Endothelial cell of umbilical vein (primary cell): ENCODE measurements at regions not wholly inside any gene's neighbourhood (a gene's known extent, or its start where the extent isn't known, plus 50 kb on each side); places are given as distances from the start of the nearest gene placed in this dataset.
"Not testable (repeated sequence)": the region's sequence is repeated elsewhere in the genome, so short reads cannot be mapped to it uniquely, and the experiment has no call there.

Source experiments
- BruUV-seq: library from RNA; stranded (reverse); fragments of 400-500 nt; replicated peaks from 2 replicates; lab custom pipeline; 2021; lab: Mats Ljungman, UMichigan
- CTCF ChIA-PET: fragments of 300-600, 350-600 bp; sonication (Branson Sonifier 250); formaldehyde crosslinking; loops from one replicate; lab custom pipeline; 2021; ENCODE audit warnings: antibody characterized with exemption, inconsistent platforms; lab: Charles Lee
- POLR2A ChIA-PET: fragments of 300-600, 350-600 bp; sonication (Branson Sonifier 250); formaldehyde crosslinking; loops from one replicate; lab custom pipeline; 2021; ENCODE audit warnings: antibody characterized with exemption, inconsistent platforms; lab: Charles Lee
- DNase-seq: peaks from one replicate; pipeline ENCODE4 v3.0.0-alpha.2; 2011; ENCODE audit warnings: low read depth, low spot score
- FAIRE-seq: peaks from 2 replicates; lab custom pipeline; 2011; peaks lifted over from hg19 to GRCh38; lab: Jason Lieb, UNC
- H2AFZ ChIP-seq: 2 replicates; pipeline ENCODE4 v1.6.0; 2012; ENCODE audit warnings: low read depth, low read length, control low read depth, inconsistent platforms
- H3K27ac ChIP-seq: 2 replicates; pipeline ENCODE4 v1.5.1; 2011; ENCODE audit warnings: low read depth, mild to moderate bottlenecking, control low read depth, low read length, moderate library complexity; ENCODE audit not compliant: insufficient read depth
- H3K27me3 ChIP-seq, 2 experiments: 2 replicates each; pipeline versions ENCODE4 v1.6.0 to v1.6.1; 2011; ENCODE audit warnings: low read length in 2 of 2, mixed read lengths in 1 of 2; ENCODE audit not compliant: control insufficient read depth in 2 of 2, insufficient read depth in 2 of 2
- H3K36me3 ChIP-seq, 2 experiments: 2 replicates in 1 of 2; 3 replicates in 1 of 2; pipeline ENCODE4 v1.5.1; 2011; ENCODE audit warnings: low read length in 2 of 2, mild to moderate bottlenecking in 1 of 2, moderate library complexity in 1 of 2; ENCODE audit not compliant: control insufficient read depth in 2 of 2, insufficient read depth in 2 of 2; ENCODE audit errors: extremely low read depth in 1 of 2
- H3K4me1 ChIP-seq: 3 replicates; pipeline ENCODE4 v1.5.1; 2011; ENCODE audit warnings: mild to moderate bottlenecking, low read length; ENCODE audit not compliant: control insufficient read depth, insufficient read depth; ENCODE audit errors: extremely low read depth
- H3K4me2 ChIP-seq: 2 replicates; pipeline ENCODE4 v1.6.1; 2011; ENCODE audit warnings: low read length, control low read depth, mixed read lengths; ENCODE audit not compliant: insufficient read depth
- H3K4me3 ChIP-seq, 3 experiments: fragments of 200-600 bp in 1 of 3; sonication (generic), shearing (Covaris generic) in 1 of 3; replicated peaks in 1 of 3; 2 replicates each; pipeline ENCODE4 v1.5.1; 2011 to 2016; ENCODE audit warnings: control low read depth in 3 of 3, low read length in 3 of 3, mild to moderate bottlenecking in 2 of 3, inconsistent platforms in 1 of 3, low read depth in 1 of 3, moderate library complexity in 1 of 3; ENCODE audit not compliant: insufficient read depth in 1 of 3
- H3K79me2 ChIP-seq: 2 replicates; pipeline ENCODE4 v1.6.0; 2012; ENCODE audit warnings: low read length, inconsistent platforms; ENCODE audit not compliant: control insufficient read depth, insufficient read depth
- H3K9ac ChIP-seq: replicated peaks from 2 replicates; pipeline ENCODE3; 2011; ENCODE audit warnings: low read length, control low read depth; ENCODE audit not compliant: insufficient read depth; ENCODE audit errors: extremely low read depth
- H3K9me1 ChIP-seq: replicated peaks from 3 replicates; pipeline ENCODE4 v1.6.0; 2011; ENCODE audit warnings: mild to moderate bottlenecking, low read length; ENCODE audit not compliant: control insufficient read depth, insufficient read depth; ENCODE audit errors: extremely low read depth
- H3K9me3 ChIP-seq: replicated peaks from 2 replicates; pipeline ENCODE4 v1.5.1; 2012; ENCODE audit warnings: low read length, inconsistent platforms; ENCODE audit not compliant: control insufficient read depth, insufficient read depth
- H4K20me1 ChIP-seq: replicated peaks from 2 replicates; pipeline ENCODE3; 2011; ENCODE audit warnings: mild to moderate bottlenecking, low read length; ENCODE audit not compliant: control insufficient read depth, insufficient read depth; ENCODE audit errors: extremely low read depth
- CTCF ChIP-seq, 2 donors: IDR thresholded peaks; 1 replicate in 1 of 2; 2 replicates in 1 of 2; pipeline ENCODE4 v1.5.1; 2011; ENCODE audit warnings: low read length in 2 of 2, mild to moderate bottlenecking in 2 of 2, moderate library complexity in 2 of 2, control low read depth in 1 of 2, inconsistent platforms in 1 of 2, low read depth in 1 of 2; ENCODE audit not compliant: insufficient read depth in 1 of 2; ENCODE audit errors: extremely low read depth in 1 of 2
- EZH2 ChIP-seq: IDR thresholded peaks from 2 replicates; pipeline ENCODE4 v1.6.1; 2012; ENCODE audit warnings: borderline replicate concordance, low read depth, mild to moderate bottlenecking, moderate library complexity, low read length, inconsistent platforms; ENCODE audit not compliant: severe bottlenecking
- FOS ChIP-seq: IDR thresholded peaks from 2 replicates; pipeline ENCODE4 v1.6.1; 2011; ENCODE audit warnings: mild to moderate bottlenecking, low read length, moderate library complexity, borderline replicate concordance; ENCODE audit not compliant: insufficient read depth
- GATA2 ChIP-seq: IDR thresholded peaks from 2 replicates; pipeline ENCODE4 v1.7.0; 2011; ENCODE audit warnings: low read depth, mild to moderate bottlenecking, moderate library complexity, mixed read lengths, low read length; ENCODE audit not compliant: insufficient read length, insufficient read depth
- JUN ChIP-seq: IDR thresholded peaks from 2 replicates; pipeline ENCODE4 v1.6.1; 2011; ENCODE audit warnings: borderline replicate concordance, low read depth; ENCODE audit not compliant: insufficient read length, insufficient read depth
- MAX ChIP-seq: IDR thresholded peaks from 2 replicates; pipeline ENCODE4 v1.6.1; 2011; ENCODE audit not compliant: insufficient read depth, insufficient read length
- MYC ChIP-seq: IDR thresholded peaks from one replicate; pipeline ENCODE4 v1.6.1; 2011; ENCODE audit warnings: mild to moderate bottlenecking, low read depth, low read length
- POLR2A ChIP-seq: IDR thresholded peaks from 2 replicates; pipeline ENCODE4 v1.6.1; 2012; ENCODE audit warnings: low read depth, mild to moderate bottlenecking, control low read depth, low read length
- POLR2AphosphoS5 ChIP-seq: IDR thresholded peaks from 2 replicates; pipeline ENCODE4 v1.6.1; 2012; ENCODE audit warnings: low read depth, mild to moderate bottlenecking, control low read depth, low read length, moderate library complexity; ENCODE audit not compliant: insufficient read depth
- dilution Hi-C: fragments of 300-500 bp; cut with MboI; formaldehyde crosslinking; loops from one replicate; pipeline ENCODE4 v1.15.0; 2019; ENCODE audit warnings: low sequenced_read_pairs; ENCODE audit not compliant: extremely low pct_ligation_motif_present
- intact Hi-C: fragments of 100-400 bp; cut with micrococcal nuclease; formaldehyde crosslinking; loops from one replicate; pipeline ENCODE4 v1.10.0; 2022

- dilution Hi-C loops: no loop called here
- FAIRE-seq: no peak
- POLR2A ChIA-PET: no interaction called here
- no peaks in the 10 kb centered on the region for H3K27me3 ChIP-seq
- no peak for DNase-seq
- CTCF ChIA-PET: interaction anchor here (0.7 kb wide), 1 partner anchor 15 kb away, joined by 3 read pairs; no protein-coding TSS in a partner anchor
- H3K9ac ChIP-seq: no peak overlapping the region
- H3K4me3 ChIP-seq: no peak overlapping the region
- intact Hi-C loops: no loop called here
- H3K27ac ChIP-seq: no peak overlapping the region
- H3K9me1 ChIP-seq: no peaks in the 10 kb centered on the region
- H4K20me1 ChIP-seq: no peaks in the 10 kb centered on the region
- BruUV-seq: no TSS peak
- no peak overlapping the region for H3K4me2 ChIP-seq
- H3K4me1 ChIP-seq: no peaks in the 10 kb centered on the region
- H2AFZ ChIP-seq: no peak overlapping the region
- H3K79me2 ChIP-seq: no peaks in the 10 kb centered on the region
- TF ChIP-seq POLR2AphosphoS5 (no peak), POLR2A (no peak), CTCF (IDR thresholded peaks at IDR 0.05; ENCODE audit: extremely low read depth in 1 of 2, insufficient read depth in 1 of 2, low read depth in 1 of 2, low read length in 2 of 2) (no peak), MYC (no peak), FOS (no peak), EZH2 (no peak), GATA2 (no peak), MAX (no peak), JUN (no peak)
- H3K9me3 ChIP-seq: no peaks in the 10 kb centered on the region
- H3K36me3 ChIP-seq: no peaks in the 10 kb centered on the region
These were observed 95.9 kb upstream of the RHOBTB1 start for GRCh38 chr10:61039868-61040267.

GRCh38 chr10:61037261-61037830 is 93.4 kb upstream of the RHOBTB1 start:
- H3K27me3 ChIP-seq, POLR2A ChIA-PET, H3K9me1 ChIP-seq, H3K4me2 ChIP-seq, H3K27ac ChIP-seq, H4K20me1 ChIP-seq, FAIRE-seq, H2AFZ ChIP-seq, BruUV-seq, H3K79me2 ChIP-seq, CTCF ChIA-PET, H3K4me3 ChIP-seq, dilution Hi-C loops, H3K36me3 ChIP-seq, intact Hi-C loops, DNase-seq, H3K4me1 ChIP-seq, H3K9me3 ChIP-seq, H3K9ac ChIP-seq: not testable (repeated sequence)

- POLR2A ChIA-PET, H3K4me1 ChIP-seq, H3K4me2 ChIP-seq, H3K9me1 ChIP-seq, H3K9me3 ChIP-seq, DNase-seq, CTCF ChIA-PET, H3K79me2 ChIP-seq, BruUV-seq, H3K4me3 ChIP-seq, H3K27me3 ChIP-seq, H4K20me1 ChIP-seq, intact Hi-C loops, H2AFZ ChIP-seq, H3K9ac ChIP-seq, H3K36me3 ChIP-seq, dilution Hi-C loops, FAIRE-seq, H3K27ac ChIP-seq: not testable (repeated sequence)
These were observed 92.2 kb upstream of the RHOBTB1 start for GRCh38 chr10:61036148-61036547.
